ENCODE measurements at regions not wholly inside any gene's neighbourhood (a gene's known extent, or its start where the extent isn't known, plus 50 kb on each side); places are given as distances from the start of the nearest gene placed in this dataset.
A peak's percentile ranks its signal among the peaks of the same experiment; 100 is the strongest.

DNA sequence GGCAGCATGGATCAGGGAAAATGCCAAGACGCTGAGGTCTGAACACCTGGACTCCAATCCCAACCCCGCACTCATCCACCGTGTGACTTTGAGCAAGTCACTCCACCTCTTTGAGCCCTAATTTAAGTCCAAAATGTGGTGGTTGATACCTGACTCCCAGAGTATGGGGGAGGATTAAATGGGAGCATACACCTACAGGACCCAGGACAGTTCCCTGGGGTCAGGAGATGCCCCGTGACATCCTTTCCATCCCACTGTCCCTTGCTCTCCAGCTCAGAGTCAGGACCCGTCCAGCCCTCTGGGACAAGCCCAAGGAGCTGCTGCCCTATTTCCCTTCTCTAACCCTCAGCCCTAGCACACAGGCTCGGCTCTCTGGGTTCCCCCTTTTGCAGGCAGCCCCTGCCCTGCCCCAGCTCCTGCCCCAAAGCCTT, 276.4 kb downstream of the XXYLT1 start:
- no peak for DNase-seq (ENCODE audit: low spot score)

DNA sequence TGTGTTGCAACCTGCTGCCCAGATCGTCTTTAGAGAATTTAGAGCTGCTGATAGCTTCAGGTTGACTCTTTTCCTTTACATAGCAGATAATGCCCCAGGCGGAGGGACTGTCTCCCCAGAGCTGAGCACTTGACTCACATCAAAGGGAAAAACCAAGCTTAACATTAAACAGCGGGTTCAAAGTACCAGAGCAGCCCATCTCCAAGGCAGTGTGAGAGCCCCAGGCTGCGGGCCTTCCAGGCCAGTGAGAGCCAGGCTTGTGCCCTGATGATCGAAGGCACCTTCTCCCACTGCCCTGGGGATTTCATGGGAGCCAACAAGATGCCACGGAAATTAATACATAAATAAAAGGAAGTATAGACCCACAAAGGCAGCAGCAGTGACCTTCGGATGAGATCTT, 275.6 kb downstream of the XXYLT1 start:
- DNase-seq (ENCODE audit: low spot score) = no peak

DNA sequence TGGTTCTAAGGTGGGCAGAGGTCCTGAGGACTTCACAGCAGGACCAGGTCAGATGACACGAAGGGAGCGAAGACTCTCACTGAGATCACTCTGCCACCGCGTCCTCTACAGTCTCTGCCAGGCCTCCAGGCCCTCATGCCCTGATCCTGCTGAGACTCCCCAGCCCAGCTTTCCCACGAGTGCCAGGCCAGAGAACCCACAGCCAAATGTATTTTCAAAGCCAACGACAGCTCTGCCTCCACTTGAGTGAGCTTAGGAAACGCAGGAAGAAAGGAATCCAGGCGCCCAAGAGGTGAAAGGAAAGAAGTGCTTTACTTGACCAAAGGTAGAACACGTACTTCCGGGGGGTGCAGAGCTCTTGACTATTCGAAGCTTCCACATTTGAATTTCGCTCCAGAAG, 275.0 kb downstream of the XXYLT1 start:
- no peak for DNase-seq (ENCODE audit: low spot score)

DNA sequence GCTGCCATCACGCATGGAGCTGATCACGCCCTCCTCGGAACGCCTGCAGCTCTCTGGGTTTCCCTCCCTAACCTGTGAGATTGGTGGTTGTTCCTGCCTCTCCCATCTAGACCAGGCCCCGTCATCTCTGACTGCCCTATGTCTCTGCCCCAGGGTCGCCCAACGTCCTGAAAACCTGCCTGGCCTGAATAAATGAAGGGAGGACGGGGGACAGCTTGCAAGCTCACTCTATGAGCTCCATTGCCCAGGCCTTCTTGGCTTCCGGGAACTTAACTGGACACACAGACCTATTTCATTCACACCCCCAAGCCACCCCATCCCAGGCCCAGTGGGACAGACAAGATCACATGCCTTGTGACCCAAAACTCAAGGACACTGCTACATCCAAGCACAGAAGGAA, 274.2 kb downstream of the XXYLT1 start:
- no peak for DNase-seq (ENCODE audit: low spot score)

DNA sequence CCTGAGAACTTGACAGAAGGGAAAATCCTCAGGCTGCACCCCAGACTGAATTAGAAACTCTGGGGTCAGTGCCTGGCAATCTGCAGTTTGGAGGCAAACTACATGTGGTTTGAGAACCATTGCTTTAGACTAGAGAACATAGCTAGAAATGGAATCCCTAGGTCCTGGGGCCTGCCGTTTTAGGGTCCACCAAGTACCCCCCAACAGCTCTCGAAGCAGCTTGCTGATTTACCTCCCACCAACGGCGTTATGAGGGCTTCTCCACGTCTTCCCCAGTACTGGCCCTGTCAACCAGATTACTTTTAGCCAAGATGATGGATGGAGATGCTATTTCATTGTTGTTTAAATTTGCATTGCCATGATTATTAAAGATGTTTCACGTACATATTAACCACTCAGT, 272.5 kb downstream of the XXYLT1 start:
- DNase-seq (ENCODE audit: low spot score) = no peak

DNA sequence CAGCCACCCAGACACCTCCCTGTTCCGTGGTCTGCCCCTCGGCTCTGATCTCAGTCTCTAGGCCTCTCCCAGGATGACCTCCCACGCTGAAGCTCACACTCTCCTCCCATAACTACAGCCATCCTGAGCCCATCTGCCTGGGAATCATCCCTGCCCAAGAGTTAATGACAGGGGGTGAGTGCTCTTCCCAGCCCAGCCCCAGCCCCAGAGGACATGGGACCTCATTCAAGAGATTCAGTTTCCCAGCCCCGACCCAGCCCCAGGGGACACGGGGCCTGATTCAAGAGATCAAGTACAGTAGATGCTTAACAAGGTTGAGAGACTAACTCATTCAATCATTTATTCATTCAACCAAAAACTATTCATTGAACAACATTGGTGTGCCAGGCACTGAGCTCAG, 272.0 kb downstream of the XXYLT1 start:
- no peak for DNase-seq (ENCODE audit: low spot score)

DNA sequence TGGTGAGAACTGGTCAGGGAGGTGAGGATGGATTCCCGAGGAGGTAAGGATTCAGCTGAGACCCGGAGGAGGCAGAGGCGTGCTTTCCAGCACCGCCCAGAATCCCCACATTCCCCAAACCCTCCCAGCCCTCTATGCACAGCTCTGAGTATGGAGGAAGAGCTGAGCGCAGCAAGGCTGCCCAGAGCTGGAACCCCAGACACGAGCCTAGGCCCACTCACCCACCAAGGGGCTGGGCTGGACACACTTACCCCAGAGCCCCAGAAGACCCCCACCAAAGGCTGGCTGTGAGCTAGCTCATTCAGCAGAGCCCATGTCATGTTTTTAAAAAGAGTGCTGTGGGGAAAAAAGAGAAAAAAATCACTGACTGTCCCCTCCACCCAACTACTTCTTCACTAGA, 271.5 kb downstream of the XXYLT1 start:
- no peak for DNase-seq (ENCODE audit: low spot score)

DNA sequence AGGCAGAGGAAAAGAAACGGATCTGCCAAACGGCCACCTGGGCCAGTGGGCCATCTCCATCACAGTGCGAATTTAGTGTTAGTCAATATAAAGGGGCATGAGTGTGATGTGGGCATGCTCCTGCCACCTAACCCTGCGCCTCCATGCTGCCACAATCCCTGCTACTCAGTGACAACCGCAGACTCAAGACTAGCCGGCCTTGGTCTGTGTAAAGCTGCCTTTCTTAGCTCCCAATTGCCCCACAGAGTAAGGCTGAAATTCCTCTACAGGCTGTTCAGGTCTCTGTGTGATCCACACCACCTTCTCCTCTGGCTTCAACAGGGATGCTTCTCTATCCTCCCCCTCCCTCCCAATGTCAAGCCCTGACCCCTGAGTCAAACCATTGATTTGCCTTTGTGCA, 269.7 kb downstream of the XXYLT1 start:
- no peak for DNase-seq (ENCODE audit: low spot score)

DNA sequence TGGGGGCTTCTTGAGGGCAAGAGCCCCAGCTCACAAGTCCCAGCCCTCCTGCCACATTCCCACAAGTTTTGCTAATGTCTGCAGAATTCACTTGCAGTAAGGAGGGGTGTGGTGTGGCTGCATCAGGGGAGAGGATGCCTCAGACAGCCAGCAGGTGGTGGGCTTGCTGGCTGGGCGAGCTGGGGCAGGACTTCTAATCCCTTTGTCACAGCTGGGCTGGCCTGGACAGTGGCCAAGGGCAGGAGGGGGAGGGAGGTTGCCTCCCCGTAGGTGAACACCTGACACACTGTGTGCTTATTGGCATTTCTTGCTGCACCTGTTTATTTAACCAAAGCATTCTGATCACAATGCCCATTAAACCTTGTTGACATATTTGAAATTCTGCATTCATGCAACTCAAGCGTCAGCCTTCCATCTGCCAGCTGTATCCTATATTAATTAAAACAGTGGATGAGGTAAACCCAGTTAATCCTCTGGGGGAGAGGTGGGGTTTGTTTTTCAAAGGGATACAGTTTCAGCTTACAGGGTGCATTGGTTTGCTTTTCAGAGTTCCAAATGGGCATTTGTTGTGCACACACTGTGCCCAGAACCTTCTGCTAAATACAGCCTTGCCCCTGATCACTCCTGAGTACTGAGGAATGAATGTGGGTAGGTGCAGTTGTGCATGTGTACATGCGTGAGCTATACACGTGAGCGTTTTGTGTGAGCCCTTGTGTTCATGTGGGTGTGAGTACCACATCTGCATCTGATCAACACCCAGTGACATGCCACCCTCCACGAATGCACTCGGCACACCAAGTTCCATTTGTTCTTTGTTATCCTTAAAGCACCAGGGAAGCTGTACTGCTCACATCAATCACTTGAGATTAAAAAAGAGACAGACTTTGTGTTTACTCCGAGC, 268.7 kb downstream of the XXYLT1 start:
- DNase-seq (ENCODE audit: low spot score) = peak; percentile 72

DNA sequence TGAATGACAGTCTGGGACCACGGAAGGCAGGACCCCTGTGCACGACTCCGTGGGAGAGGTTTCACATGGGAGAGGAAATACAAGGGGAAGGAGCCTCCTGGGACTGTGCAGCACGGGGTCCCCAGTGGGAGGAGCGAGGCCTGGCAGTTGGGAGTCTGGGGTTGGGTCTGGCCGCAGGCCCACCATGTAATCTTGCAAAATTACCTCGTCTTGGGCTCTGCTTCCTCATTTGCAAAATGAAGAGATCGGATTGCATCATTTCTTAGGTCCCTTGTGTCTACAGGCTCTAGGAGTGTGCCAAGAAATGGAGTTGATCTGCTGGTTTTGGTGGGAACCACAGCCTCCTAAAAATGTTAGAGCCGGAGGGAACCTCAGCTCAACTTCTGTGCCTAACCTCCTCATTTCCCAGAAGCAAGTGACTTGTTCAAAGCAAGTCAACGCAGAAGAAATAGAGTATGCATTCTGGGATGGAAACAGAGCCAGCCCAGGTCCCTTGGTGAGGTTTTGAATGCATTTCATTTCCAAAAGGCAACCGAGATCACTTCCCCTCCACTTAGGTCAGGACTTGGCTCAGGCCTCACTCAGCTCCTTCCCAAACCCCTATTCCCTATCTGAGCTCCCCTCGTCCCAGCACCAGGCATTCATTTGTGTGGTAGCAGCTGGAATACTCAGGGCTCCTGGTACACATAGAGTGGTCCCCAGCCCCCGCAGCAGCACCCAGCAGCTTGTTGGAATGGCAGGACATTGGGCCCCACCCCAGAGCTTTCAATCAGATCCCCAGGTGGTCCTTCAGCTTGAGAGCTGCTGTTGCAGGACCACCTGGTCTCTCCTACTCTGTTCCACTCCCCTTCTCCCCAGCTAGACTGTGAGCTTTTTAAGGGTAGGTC, 267.7 kb downstream of the XXYLT1 start:
- no peak for DNase-seq (ENCODE audit: low spot score)

DNA sequence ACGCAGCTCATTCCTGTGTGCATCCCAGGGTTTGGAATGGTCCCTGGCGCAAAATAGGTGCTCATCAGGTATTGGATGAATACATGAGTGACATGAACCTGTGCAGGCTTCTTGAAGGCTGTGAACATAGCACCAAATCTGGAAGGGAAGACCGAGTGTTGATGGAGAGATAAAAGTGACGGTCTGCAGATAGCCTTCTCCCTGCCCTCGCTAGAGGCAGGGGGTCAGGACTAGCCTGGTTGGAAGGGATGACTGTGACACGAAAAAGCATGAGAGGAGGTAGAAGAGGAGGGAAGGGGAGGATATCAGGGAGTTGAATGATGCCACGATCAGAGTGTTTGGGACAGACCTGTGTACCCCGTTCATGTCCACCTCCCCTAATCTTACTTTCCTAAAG, 267.1 kb downstream of the XXYLT1 start:
- no peak for DNase-seq (ENCODE audit: low spot score)

DNA sequence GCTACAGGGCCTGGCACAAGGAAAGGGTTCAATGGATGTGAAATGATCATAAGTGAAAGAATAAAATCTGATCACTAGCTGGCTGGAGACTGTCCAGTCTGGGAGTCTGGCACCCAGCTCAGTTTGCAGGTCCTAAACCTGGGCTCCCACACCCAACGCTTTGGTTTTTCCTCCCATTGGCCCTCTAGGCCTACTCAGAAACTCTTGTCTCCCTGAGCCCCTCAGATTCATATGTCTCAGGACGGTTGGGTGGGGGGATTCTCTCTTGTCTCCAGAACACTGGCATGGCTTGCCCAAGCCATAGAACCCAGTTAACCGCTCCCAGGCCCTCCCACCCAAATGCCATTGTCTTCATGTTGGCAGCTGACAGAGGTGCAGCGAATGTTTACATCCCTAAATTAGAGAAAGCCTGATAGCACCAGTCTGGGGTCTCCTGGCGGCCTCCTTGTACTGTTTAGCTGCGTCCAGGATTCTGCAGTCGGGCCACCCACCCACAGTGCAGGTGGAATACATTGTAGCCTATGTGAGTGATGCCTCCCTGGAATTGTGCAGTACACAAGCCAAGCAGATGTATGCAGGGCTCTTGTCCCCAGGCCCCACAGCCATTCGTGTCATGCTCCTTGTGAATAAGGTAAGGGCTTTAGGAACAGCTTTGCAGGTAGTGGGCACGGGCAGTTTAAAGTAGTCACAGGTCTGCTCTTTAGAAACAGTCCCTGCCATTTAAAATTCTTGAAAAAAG, 266.3 kb downstream of the XXYLT1 start:
- no peak for DNase-seq (ENCODE audit: low spot score)

DNA sequence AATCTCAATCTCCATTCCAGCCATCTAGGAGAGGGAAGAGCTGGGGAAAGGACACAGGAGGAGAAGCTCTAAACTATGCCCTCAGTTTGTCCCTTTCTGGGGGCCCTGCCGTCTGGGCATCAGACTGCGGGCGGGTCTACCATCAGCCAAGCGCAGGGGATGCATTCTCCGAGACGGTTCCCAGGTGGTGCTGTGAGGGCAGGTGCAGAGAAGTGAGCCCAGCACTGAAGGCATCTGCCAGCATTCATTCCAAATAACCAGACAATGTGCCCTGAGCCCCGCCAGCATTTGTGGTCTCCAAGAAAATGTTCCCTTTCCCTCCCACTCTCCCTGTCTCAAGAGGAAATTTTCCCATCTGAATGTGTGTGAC, 265.7 kb downstream of the XXYLT1 start:
- no peak for DNase-seq (ENCODE audit: low spot score)

DNA sequence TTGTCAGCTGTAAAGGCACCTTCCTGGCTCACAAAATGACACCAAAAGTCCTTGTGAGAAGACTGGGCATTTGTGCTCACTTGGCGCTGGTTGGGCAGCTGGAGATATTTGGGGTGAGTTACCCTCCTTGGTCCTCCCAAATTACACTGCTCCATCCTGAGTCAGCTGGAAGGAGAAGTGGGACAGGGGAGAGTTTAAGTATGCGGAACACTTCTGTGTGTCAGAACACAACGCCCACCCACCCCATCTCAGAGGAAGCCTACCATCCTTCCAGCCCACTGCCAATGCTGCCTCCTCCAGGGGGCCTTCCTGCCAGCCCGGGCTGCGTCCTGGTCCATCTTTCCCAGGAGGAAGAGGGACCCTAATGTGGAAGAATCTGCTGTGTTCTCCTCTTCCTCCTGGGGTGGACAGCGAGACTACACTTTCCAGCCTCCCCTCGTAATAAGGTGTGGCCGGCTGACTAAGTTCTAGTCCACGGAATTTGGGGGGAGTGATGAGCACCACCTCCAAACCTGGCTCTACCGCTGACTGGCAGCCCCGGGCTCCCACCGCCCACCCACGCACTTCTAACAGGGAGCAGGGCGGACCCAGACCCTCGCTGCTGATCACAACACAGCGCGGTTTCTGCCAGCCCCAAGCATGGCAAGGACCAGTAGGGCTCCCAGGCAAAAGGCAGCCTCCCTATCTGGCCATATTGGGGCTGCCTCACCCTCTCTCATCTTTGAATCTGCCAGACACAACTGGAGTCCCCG, 265.0 kb downstream of the XXYLT1 start:
- DNase-seq (ENCODE audit: low spot score) = no peak

DNA sequence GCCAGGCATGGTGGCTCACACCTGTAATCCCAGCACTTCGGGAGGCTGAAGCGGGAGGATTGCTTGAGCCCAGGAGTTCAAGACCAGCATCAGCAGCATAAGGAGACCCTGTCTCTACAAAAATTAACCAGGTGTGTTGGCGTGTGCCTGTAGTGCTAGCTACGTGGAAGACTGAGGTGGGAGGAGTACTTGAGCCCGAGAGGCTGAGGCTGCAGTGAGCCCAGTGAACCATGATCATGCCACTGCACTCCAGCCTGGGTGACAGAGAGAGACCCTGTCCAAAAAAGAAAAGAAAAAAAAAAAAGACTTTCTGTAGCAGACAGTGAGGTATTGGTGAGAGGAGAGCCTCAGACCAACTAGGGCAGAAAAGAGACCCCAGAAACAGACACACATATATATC, 263.8 kb downstream of the XXYLT1 start:
- no peak for DNase-seq (ENCODE audit: low spot score)

DNA sequence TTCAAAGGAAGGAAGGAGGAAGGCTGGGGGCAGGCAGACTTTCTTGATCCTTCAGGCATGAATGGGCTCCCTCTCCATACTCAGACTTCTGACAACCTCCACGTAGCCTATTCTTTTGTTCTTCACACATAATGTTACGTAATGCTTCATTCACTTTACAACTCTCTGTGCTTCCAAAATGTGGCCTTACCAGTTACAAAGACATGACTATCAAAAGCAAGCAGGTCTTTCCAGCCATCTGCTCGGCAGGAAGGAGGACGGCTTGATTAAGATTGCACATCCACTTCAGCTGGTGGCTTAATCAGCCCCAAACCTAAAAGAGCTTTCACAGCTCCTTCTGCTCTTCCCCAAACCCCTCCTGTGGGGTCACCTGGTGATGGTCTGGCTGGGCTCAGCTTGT, 263.2 kb downstream of the XXYLT1 start:
- DNase-seq (ENCODE audit: low spot score) = no peak

DNA sequence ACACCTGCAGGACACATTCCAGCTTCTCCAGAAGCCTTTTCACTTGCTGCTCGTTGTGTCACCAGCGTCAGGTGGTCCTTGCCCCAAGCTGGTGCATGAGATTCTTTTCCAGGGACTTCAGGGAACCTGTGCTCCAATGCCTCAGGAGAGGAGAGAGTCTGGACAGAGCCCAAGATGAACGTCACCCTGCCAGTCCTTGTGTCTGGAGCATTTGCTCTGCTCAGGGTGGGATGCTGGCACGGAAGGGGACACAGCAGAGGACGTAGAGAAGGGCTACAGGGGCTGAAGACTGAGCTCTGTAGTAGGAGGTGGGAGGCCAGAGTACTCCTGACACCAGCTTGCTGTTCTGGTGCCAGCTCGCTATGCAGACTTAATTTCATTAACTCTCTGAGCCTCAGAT, 262.1 kb downstream of the XXYLT1 start:
- no peak for DNase-seq (ENCODE audit: low spot score)

DNA sequence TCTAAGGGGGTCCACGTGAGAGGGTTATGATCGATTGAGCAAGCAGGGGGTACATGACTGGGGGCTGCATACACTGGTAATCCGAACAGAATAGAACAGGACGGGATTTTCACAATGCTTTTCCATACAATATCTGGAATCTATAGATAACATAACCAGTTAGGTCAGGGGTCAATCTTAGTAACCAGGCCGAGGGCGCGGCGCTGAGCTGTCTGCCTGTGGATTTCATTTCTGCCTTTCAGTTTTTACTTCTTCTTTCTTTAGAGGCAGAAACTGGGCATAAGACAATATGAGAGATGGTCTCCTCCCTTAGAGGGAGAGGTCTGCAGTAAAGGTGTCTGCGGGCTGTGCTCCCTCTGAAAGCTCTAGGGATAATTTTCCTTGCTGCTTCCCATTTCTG, 261.3 kb downstream of the XXYLT1 start:
- DNase-seq (ENCODE audit: low spot score) = no peak

DNA sequence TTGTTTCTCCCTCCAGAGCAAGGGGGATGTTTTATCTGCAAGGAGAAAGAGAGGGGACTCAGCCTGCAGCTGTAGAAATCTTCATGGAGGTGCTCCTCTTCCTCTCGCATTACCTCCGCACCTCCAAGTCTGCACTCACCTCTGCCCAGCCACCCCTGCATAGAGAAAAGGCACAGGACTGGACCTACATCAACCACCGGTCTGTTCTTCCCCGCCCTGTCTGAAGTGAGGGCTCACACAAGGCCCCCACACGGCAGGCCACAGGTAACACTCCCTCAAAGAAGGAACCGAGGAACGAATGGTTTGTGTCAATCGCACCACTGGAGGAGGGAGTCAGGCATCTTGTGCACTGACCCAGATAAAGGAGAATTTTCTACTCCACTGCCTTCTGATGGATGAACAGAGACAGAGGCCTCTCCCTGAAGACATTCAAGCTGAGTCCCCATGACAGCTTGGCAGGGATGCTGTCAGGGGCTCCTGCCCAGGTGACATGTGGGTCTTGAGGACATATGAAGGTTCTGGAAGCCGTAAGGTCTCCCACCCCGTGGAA, 260.3 kb downstream of the XXYLT1 start:
- DNase-seq (ENCODE audit: low spot score) = no peak

DNA sequence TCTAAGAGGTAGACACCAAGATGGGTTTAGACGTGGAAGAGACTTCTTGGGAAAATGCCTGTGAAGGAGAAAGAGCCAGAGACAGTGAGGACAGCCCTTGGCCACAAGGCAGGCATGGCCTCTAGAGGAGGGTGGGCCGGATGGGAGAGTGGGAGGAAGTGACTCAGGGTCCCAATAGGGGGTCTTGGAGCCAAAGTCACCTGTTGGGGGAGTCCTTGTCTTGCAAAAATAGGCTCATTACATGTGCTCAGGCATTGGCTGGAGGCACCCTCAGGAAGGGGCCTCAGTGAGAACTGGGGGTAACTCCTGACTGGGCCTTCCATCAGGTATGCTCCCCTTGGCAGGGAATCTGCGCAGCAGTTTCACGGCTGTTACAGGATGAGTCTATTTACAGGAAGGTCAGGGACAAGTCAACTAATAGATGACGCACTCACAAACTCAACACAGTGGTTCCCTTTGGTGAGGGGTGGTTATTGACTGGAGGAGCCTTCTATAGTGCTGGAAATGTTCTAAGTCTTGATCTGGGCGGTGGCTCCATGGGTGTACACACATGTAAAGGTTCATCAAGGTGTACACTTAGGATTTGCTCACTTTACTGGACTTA, 259.6 kb downstream of the XXYLT1 start:
- DNase-seq (ENCODE audit: low spot score) = no peak

DNA sequence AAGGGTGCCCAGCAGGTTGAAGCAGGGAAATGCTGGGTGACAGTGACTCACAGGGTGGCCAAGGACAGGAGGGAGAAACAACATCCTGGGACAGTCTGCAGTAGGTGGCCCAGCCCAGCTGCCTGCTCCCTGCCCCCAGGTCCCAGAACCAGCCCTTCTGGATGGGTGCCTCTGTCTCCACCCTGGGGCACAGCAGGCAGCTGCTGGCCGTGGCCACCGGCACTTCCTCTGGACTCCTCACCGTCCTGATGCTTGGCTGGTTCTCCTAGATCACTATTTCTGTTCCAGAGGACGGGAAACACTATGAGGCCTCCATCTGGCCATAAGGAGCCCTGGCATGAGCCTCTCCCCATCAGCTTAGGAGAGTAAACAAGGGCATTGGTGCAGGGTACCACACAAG, 258.9 kb downstream of the XXYLT1 start:
- no peak for DNase-seq (ENCODE audit: low spot score)

Data from HuH-7.5 (cell line).